ENCODE measurements at regions not wholly inside any gene's neighbourhood (a gene's known extent, or its start where the extent isn't known, plus 50 kb on each side); places are given as distances from the start of the nearest gene placed in this dataset.

DNA sequence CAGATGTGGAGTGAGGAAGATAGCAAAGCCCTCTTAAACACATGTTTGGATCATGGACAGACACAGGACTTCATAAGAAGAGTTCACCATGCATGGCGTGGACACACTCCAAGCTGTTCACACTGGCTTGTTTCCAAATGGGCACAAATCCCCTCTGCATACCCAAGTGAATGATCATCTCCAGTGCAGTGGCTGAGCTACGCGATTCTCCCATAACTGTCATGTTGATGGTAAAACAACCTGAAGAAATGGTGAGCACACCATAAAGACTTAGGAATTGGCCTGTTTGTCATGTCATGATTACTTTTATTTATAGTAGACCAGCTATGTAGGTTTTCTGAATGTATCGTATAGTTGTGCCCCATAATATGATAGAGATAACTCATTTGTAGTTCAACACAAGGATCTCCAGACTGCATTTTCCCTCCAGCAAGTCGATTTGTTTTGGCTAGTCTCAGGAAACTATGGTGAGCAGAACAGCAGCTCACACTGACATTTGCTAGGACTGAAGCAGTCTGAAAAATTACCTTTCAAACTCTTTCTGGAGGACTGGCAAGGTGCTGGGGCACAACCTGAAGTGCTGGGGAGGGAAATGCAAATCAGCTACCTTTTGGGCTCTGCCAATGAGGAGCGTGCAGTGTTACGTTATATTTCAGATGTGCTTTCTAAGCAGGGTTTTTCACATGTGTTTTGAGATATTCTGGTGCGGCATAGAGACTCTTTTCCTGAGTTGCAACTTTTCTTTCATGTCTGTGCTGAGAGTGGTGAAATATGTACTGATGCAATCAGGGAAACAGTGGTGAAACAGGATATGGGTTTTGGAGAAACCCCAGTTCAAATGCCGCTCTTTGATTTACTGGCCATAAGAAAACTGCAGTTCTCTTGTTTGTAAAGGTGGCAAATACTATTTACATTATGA, 629.6 kb upstream of the DPP6 start:
- TF ChIP-seq, protein P1, sequence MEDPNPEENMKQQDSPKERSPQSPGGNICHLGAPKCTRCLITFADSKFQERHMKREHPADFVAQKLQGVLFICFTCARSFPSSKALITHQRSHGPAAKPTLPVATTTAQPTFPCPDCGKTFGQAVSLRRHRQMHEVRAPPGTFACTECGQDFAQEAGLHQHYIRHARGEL (CRISPR knock-in tag; IDR thresholded peaks at IDR 0.05) = no peak
- TF ChIP-seq POLR2AphosphoS5 (IDR thresholded peaks at IDR 0.05; ENCODE audit: low read depth, low read length) = no peak
- TF ChIP-seq ZNF124 (CRISPR knock-in tag; IDR thresholded peaks at IDR 0.05) = no peak
- no peak for TF ChIP-seq NFYB (CRISPR knock-in tag; IDR thresholded peaks at IDR 0.05)
- no peak for TF ChIP-seq PTBP1 (IDR thresholded peaks at IDR 0.05; ENCODE audit: low read depth, low read length, poor library complexity, severe bottlenecking)
- TF ChIP-seq MAZ (IDR thresholded peaks at IDR 0.05; ENCODE audit: borderline replicate concordance, low read depth, low read length) = no peak
- TF ChIP-seq MAZ (CRISPR knock-in tag; IDR thresholded peaks at IDR 0.05; ENCODE audit: low read depth) = no peak
- TF ChIP-seq USF2 (IDR thresholded peaks at IDR 0.05; ENCODE audit: low read depth, low read length) = no peak
- TF ChIP-seq USF2 (CRISPR knock-in tag; IDR thresholded peaks at IDR 0.05; ENCODE audit: borderline replicate concordance) = no peak
- TF ChIP-seq TCF7 (IDR thresholded peaks at IDR 0.05; ENCODE audit: low read depth) = no peak
- TF ChIP-seq EZH2 (conservative IDR thresholded peaks at IDR 0.05; ENCODE audit: low read depth, low read length) = no peak
- TF ChIP-seq, protein P2, sequence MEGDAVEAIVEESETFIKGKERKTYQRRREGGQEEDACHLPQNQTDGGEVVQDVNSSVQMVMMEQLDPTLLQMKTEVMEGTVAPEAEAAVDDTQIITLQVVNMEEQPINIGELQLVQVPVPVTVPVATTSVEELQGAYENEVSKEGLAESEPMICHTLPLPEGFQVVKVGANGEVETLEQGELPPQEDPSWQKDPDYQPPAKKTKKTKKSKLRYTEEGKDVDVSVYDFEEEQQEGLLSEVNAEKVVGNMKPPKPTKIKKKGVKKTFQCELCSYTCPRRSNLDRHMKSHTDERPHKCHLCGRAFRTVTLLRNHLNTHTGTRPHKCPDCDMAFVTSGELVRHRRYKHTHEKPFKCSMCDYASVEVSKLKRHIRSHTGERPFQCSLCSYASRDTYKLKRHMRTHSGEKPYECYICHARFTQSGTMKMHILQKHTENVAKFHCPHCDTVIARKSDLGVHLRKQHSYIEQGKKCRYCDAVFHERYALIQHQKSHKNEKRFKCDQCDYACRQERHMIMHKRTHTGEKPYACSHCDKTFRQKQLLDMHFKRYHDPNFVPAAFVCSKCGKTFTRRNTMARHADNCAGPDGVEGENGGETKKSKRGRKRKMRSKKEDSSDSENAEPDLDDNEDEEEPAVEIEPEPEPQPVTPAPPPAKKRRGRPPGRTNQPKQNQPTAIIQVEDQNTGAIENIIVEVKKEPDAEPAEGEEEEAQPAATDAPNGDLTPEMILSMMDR (CRISPR knock-in tag; IDR thresholded peaks at IDR 0.05) = no peak
- TF ChIP-seq, protein P3, sequence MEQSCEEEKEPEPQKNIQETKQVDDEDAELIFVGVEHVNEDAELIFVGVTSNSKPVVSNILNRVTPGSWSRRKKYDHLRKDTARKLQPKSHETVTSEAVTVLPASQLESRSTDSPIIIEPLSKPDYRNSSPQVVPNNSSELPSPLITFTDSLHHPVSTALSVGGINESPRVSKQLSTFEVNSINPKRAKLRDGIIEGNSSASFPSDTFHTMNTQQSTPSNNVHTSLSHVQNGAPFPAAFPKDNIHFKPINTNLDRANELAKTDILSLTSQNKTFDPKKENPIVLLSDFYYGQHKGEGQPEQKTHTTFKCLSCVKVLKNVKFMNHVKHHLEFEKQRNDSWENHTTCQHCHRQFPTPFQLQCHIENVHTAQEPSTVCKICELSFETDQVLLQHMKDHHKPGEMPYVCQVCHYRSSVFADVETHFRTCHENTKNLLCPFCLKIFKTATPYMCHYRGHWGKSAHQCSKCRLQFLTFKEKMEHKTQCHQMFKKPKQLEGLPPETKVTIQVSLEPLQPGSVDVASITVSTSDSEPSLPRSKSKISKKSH (CRISPR knock-in tag; IDR thresholded peaks at IDR 0.05; ENCODE audit: borderline replicate concordance) = no peak
- no peak for TF ChIP-seq PAXIP1 (CRISPR knock-in tag; conservative IDR thresholded peaks at IDR 0.05)
